Caco-2 (cell line): ENCODE measurements at regions not wholly inside any gene's neighbourhood (a gene's known extent, or its start where the extent isn't known, plus 50 kb on each side); places are given as distances from the start of the nearest gene placed in this dataset.

Experiments used
- BruUV-seq: library from RNA; stranded (reverse); fragments of 400-500 nt; replicated peaks from 2 replicates; lab custom pipeline; 2021; lab: Mats Ljungman, UMichigan
- CTCF ChIA-PET: fragments of 300-600 bp; sonication (Branson Sonifier 250); formaldehyde crosslinking; loops from one replicate; lab custom pipeline; 2022; ENCODE audit warnings: antibody characterized with exemption; lab: Charles Lee
- POLR2A ChIA-PET: fragments of 300-600 bp; sonication (Branson Sonifier 250); formaldehyde crosslinking; loops from one replicate; lab custom pipeline; 2022; ENCODE audit warnings: antibody characterized with exemption; lab: Charles Lee
- DNase-seq, 2 experiments: peaks; one replicate each; pipeline versions ENCODE4 v3.0.0 to v3.0.0-alpha.2; 2020 to 2022
- H3K27me3 ChIP-seq: replicated peaks from 2 replicates; pipeline ENCODE4 v1.6.0; 2011; ENCODE audit warnings: low read length; ENCODE audit not compliant: control insufficient read depth, insufficient read depth
- H3K36me3 ChIP-seq: 2 replicates; pipeline ENCODE4 v1.5.1; 2011; ENCODE audit warnings: low read length; ENCODE audit not compliant: control insufficient read depth, insufficient read depth
- H3K4me1 ChIP-seq: fragments of 250-450 bp; sonication (Bioruptor Pico); 2 replicates; pipeline ENCODE4 v1.5.1; 2020; ENCODE audit warnings: mild to moderate bottlenecking
- H3K4me3 ChIP-seq: 2 replicates; pipeline ENCODE4 v1.5.1; 2011; ENCODE audit warnings: low read depth, mild to moderate bottlenecking, control low read depth, low read length
- H3K9me3 ChIP-seq: fragments of 250-450 bp; sonication (Bioruptor Pico); 2 replicates; pipeline ENCODE4 v1.5.1; 2020; ENCODE audit warnings: mild to moderate bottlenecking, moderate library complexity
- H3K27ac Mint-ChIP-seq: one replicate; pipeline ENCODE4 v1.8.0; 2022; ENCODE audit warnings: mixed read lengths; ENCODE audit not compliant: unreplicated experiment
- H3K27me3 Mint-ChIP-seq: one replicate; pipeline ENCODE4 v1.8.0; 2022; ENCODE audit warnings: mixed read lengths; ENCODE audit not compliant: insufficient read depth, unreplicated experiment
- H3K36me3 Mint-ChIP-seq: one replicate; pipeline ENCODE4 v1.8.0; 2022; ENCODE audit warnings: mild to moderate bottlenecking, mixed read lengths; ENCODE audit not compliant: insufficient read depth, unreplicated experiment
- H3K4me1 Mint-ChIP-seq: one replicate; pipeline ENCODE4 v1.8.0; 2022; ENCODE audit warnings: low read depth, mixed read lengths; ENCODE audit not compliant: unreplicated experiment
- H3K4me3 Mint-ChIP-seq: one replicate; pipeline ENCODE4 v1.8.0; 2022; ENCODE audit warnings: mild to moderate bottlenecking, moderate library complexity, mixed read lengths; ENCODE audit not compliant: unreplicated experiment
- H3K9me3 Mint-ChIP-seq: one replicate; pipeline ENCODE4 v1.8.0; 2022; ENCODE audit warnings: mixed read lengths; ENCODE audit not compliant: unreplicated experiment
- CTCF ChIP-seq, 2 experiments: fragments of 200-600 bp in 1 of 2; IDR thresholded peaks; 1 replicate in 1 of 2; 2 replicates in 1 of 2; pipeline versions ENCODE4 v1.5.1 to v1.8.0; 2011 to 2022; ENCODE audit warnings: antibody characterized with exemption in 1 of 2, control low read depth in 1 of 2, inconsistent platforms in 1 of 2, low read depth in 1 of 2, low read length in 1 of 2, mild to moderate bottlenecking in 1 of 2, moderate library complexity in 1 of 2; ENCODE audit not compliant: insufficient read depth in 1 of 2, severe bottlenecking in 1 of 2, unreplicated experiment in 1 of 2
- intact Hi-C: fragments of 100-400 bp; cut with micrococcal nuclease; formaldehyde crosslinking; loops from one replicate; pipeline ENCODE4 v1.10.0; 2022; ENCODE audit not compliant: unreplicated experiment

- TF ChIP-seq CTCF (IDR thresholded peaks at IDR 0.05; ENCODE audit: insufficient read depth in 1 of 2, low read depth in 1 of 2, low read length in 1 of 2, severe bottlenecking in 1 of 2, unreplicated experiment in 1 of 2), result no peak
- Mint-ChIP-seq H3K27me3 (peaks cover 15% of the 10 kb centered on the region), H3K36me3 (no peaks in the 10 kb centered on the region), H3K4me1 (no peaks in the 10 kb centered on the region), H3K27ac (no peak overlapping the region), H3K9me3 (no peaks in the 10 kb centered on the region), H3K4me3 (no peak overlapping the region)
- no peaks in the 10 kb centered on the region; the same call in 1 of the 2 replicates for H3K27me3 ChIP-seq
- DNase-seq, result no peak
- no peak overlapping the region for H3K4me3 ChIP-seq
- no TSS peak for BruUV-seq
- ChIA-PET CTCF (no interaction called here), POLR2A (no interaction called here)
- H3K9me3 ChIP-seq, result no peaks in the 10 kb centered on the region
- intact Hi-C loops, result no loop called here
- no peaks in the 10 kb centered on the region for H3K4me1 ChIP-seq
- H3K36me3 ChIP-seq, result no peaks in the 10 kb centered on the region
Measured at GRCh38 chr7:91326516-91327199, 62.4 kb downstream of the FZD1 start.

DNA sequence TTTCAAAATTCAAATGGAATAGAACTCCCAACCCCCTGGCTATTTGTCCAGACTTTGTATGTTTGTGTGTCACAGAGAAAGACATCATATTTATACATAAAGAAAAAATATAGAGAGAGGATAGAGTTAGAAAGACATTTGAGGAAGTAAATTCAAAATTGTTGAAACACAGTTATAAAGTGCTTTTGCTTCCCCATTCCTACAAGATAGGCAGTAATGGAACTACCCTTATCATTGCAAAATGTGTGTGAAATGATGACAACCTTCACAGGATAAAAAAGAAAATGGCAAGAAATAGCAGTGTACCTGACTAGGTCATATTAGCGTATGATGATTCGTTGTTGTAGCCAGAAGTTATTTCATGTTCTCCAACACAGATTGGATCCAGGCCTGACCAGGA lies 63.1 kb downstream of the FZD1 start:
- no peaks in the 10 kb centered on the region for H3K36me3 ChIP-seq
- H3K27me3 ChIP-seq, result no peaks in the 10 kb centered on the region; the same call in 1 of the 2 replicates
- H3K27ac Mint-ChIP-seq, result no peak overlapping the region
- intact Hi-C loops, result no loop called here
- H3K36me3 Mint-ChIP-seq, result no peaks in the 10 kb centered on the region
- ChIA-PET CTCF (no interaction called here), POLR2A (no interaction called here)
- H3K9me3 ChIP-seq, result no peaks in the 10 kb centered on the region
- no peak overlapping the region for H3K4me3 ChIP-seq
- H3K4me3 Mint-ChIP-seq, result no peak overlapping the region
- H3K4me1 Mint-ChIP-seq, result no peaks in the 10 kb centered on the region
- no peak for TF ChIP-seq CTCF (IDR thresholded peaks at IDR 0.05; ENCODE audit: insufficient read depth in 1 of 2, low read depth in 1 of 2, low read length in 1 of 2, severe bottlenecking in 1 of 2, unreplicated experiment in 1 of 2)
- H3K9me3 Mint-ChIP-seq, result no peaks in the 10 kb centered on the region
- H3K4me1 ChIP-seq, result no peaks in the 10 kb centered on the region
- no TSS peak for BruUV-seq
- peaks cover 15% of the 10 kb centered on the region for H3K27me3 Mint-ChIP-seq
- DNase-seq, result no peak

GRCh38 chr7:91329571-91329970 lies 65.3 kb downstream of the FZD1 start:
- H3K36me3 ChIP-seq, result no peaks in the 10 kb centered on the region
- Mint-ChIP-seq H3K36me3 (no peaks in the 10 kb centered on the region), H3K9me3 (no peaks in the 10 kb centered on the region), H3K27ac (no peak overlapping the region), H3K27me3 (peaks cover 15% of the 10 kb centered on the region), H3K4me1 (no peaks in the 10 kb centered on the region), H3K4me3 (no peak overlapping the region)
- no peak for TF ChIP-seq CTCF (IDR thresholded peaks at IDR 0.05; ENCODE audit: insufficient read depth in 1 of 2, low read depth in 1 of 2, low read length in 1 of 2, severe bottlenecking in 1 of 2, unreplicated experiment in 1 of 2)
- ChIA-PET POLR2A (no interaction called here), CTCF (no interaction called here)
- H3K4me3 ChIP-seq, result no peak overlapping the region
- intact Hi-C loops, result no loop called here
- no peaks in the 10 kb centered on the region for H3K9me3 ChIP-seq
- no peaks in the 10 kb centered on the region; the same call in 1 of the 2 replicates for H3K27me3 ChIP-seq
- no peaks in the 10 kb centered on the region for H3K4me1 ChIP-seq
- DNase-seq, result no peak
- no TSS peak for BruUV-seq
